ENCODE measurements at regions not wholly inside any gene's neighbourhood (a gene's known extent, or its start where the extent isn't known, plus 50 kb on each side); places are given as distances from the start of the nearest gene placed in this dataset.
"Not testable (repeated sequence)": the region's sequence is repeated elsewhere in the genome, so short reads cannot be mapped to it uniquely, and the experiment has no call there.

DNA sequence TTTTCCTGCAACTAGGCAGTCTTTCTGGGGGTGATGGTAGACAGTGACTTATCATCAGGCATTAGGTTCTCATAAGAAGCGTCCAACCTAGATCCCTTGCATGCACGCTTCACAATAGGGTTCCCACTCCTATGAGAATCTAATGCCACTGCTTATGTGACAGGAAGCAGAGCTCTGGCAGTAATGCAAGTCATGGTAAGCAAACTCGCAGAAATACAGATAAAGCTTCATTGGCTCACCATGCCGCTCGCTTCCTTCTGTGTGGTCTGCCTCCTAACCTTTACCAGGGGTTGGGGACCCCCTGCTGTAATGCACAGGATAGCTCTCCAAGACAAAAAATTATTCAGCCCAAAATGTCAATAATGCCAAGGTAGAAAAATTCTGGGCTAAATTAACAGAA lies 864.2 kb downstream of the TRHDE start:
- Histone ChIP-seq H3K4me1 (ENCODE audit: insufficient read depth, low read length, poor library complexity, severe bottlenecking) (no peaks in the 10 kb centered on the region), H3K79me2 (ENCODE audit: insufficient read depth, low read length) (no peaks in the 10 kb centered on the region), H3K27me3 (ENCODE audit: insufficient read depth, low read length, poor library complexity, severe bottlenecking) (no peaks in the 10 kb centered on the region), H3K9me2 (replicated peaks; ENCODE audit: low read depth, low read length) (no peaks in the 10 kb centered on the region), H3K4me2 (ENCODE audit: low read depth, low read length, poor library complexity, severe bottlenecking) (no peak overlapping the region), H4K20me1 (ENCODE audit: insufficient read depth, low read length, poor library complexity, severe bottlenecking) (no peaks in the 10 kb centered on the region), H3K9ac (ENCODE audit: low read depth, low read length, poor library complexity, severe bottlenecking) (no peak overlapping the region), H3F3A (ENCODE audit: low read depth) (no peaks in the 10 kb centered on the region), H3K36me3 (ENCODE audit: insufficient read depth, low read length) (no peaks in the 10 kb centered on the region), H3K9me3 (ENCODE audit: insufficient read depth, low read depth, low read length) (no peaks in the 10 kb centered on the region), H2AFZ (ENCODE audit: low read length) (no peak overlapping the region), H3K4me3 (ENCODE audit: low read length, poor library complexity, severe bottlenecking) (no peak overlapping the region)
- no peak for TF ChIP-seq CTCF (conservative IDR thresholded peaks at IDR 0.05; ENCODE audit: low read length)
- TF ChIP-seq EZH2phosphoT487 (IDR thresholded peaks at IDR 0.05; ENCODE audit: borderline replicate concordance) = no peak

- H3K4me1 ChIP-seq (ENCODE audit: insufficient read depth, low read length, poor library complexity, severe bottlenecking); H4K20me1 ChIP-seq (ENCODE audit: insufficient read depth, low read length, poor library complexity, severe bottlenecking); H3K4me3 ChIP-seq (ENCODE audit: low read length, poor library complexity, severe bottlenecking); H3K36me3 ChIP-seq (ENCODE audit: insufficient read depth, low read length); H2AFZ ChIP-seq (ENCODE audit: low read length); H3K9ac ChIP-seq (ENCODE audit: low read depth, low read length, poor library complexity, severe bottlenecking); H3K4me2 ChIP-seq (ENCODE audit: low read depth, low read length, poor library complexity, severe bottlenecking); H3K9me2 ChIP-seq (replicated peaks; ENCODE audit: low read depth, low read length); H3K79me2 ChIP-seq (ENCODE audit: insufficient read depth, low read length); H3K9me3 ChIP-seq (ENCODE audit: insufficient read depth, low read depth, low read length); H3K27me3 ChIP-seq (ENCODE audit: insufficient read depth, low read length, poor library complexity, severe bottlenecking); H3F3A ChIP-seq (ENCODE audit: low read depth): not testable (repeated sequence)
Measured at GRCh38 chr12:73139642-73140041, 867.5 kb downstream of the TRHDE start.

DNA sequence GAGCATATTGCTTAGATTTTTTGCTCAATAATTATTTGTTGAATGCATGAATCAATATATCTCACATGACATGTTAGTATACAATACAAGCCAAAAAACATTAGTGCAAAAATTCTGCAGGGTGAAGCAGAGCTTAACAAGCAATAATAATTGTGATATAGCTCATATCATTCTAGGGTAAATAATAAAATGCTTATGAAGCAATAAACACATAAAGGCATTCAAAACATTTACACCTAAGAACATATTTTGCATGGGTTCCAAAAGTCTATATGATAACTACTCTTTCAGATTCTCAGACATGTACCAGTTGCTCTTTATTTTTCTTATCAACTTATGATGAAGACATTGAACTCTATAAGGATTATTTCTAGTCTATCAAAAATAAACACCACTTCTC lies 886.2 kb downstream of the TRHDE start:
- H3K4me2 ChIP-seq (ENCODE audit: low read depth, low read length, poor library complexity, severe bottlenecking) = no peak overlapping the region
- TF ChIP-seq EZH2phosphoT487 (IDR thresholded peaks at IDR 0.05; ENCODE audit: borderline replicate concordance) = no peak
- no peak for TF ChIP-seq CTCF (conservative IDR thresholded peaks at IDR 0.05; ENCODE audit: low read length)

DNA sequence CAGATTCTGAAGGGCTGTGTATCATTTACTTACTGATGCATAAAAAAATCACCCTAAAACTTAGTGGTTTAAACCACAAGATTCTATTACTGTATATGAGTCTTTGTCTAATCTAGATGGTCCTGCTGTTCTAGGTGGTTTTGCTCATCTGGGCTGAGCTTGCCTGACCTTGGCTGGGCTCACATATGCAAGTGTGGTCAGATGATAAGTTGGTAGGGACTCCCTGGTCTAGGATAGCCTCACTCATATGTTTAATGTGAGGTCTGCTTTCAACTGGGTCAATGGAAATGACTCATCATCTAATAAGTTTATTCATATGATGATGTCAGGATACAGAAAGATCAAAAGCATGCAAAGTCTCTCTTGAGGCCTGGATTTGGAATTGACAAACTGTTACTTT lies 887.8 kb downstream of the TRHDE start:
- Histone ChIP-seq H2AFZ (ENCODE audit: low read length) (no peak overlapping the region), H3F3A (ENCODE audit: low read depth) (no peaks in the 10 kb centered on the region), H3K9ac (ENCODE audit: low read depth, low read length, poor library complexity, severe bottlenecking) (no peak overlapping the region), H3K36me3 (ENCODE audit: insufficient read depth, low read length) (no peaks in the 10 kb centered on the region), H3K4me2 (ENCODE audit: low read depth, low read length, poor library complexity, severe bottlenecking) (no peak overlapping the region), H3K9me3 (ENCODE audit: insufficient read depth, low read depth, low read length) (no peaks in the 10 kb centered on the region), H3K4me1 (ENCODE audit: insufficient read depth, low read length, poor library complexity, severe bottlenecking) (no peaks in the 10 kb centered on the region), H3K9me2 (replicated peaks; ENCODE audit: low read depth, low read length) (no peaks in the 10 kb centered on the region), H4K20me1 (ENCODE audit: insufficient read depth, low read length, poor library complexity, severe bottlenecking) (no peaks in the 10 kb centered on the region), H3K79me2 (ENCODE audit: insufficient read depth, low read length) (no peaks in the 10 kb centered on the region), H3K4me3 (ENCODE audit: low read length, poor library complexity, severe bottlenecking) (no peak overlapping the region), H3K27me3 (ENCODE audit: insufficient read depth, low read length, poor library complexity, severe bottlenecking) (no peaks in the 10 kb centered on the region)
- no peak for TF ChIP-seq CTCF (conservative IDR thresholded peaks at IDR 0.05; ENCODE audit: low read length)
- no peak for TF ChIP-seq EZH2phosphoT487 (IDR thresholded peaks at IDR 0.05; ENCODE audit: borderline replicate concordance)

More for the DNA sequence above, 886.2 kb downstream of the TRHDE start:
- no peaks in the 10 kb centered on the region for H4K20me1 ChIP-seq (ENCODE audit: insufficient read depth, low read length, poor library complexity, severe bottlenecking)
- H3K79me2 ChIP-seq (ENCODE audit: insufficient read depth, low read length) = no peaks in the 10 kb centered on the region
- H3F3A ChIP-seq (ENCODE audit: low read depth) = no peaks in the 10 kb centered on the region
- no peaks in the 10 kb centered on the region for H3K9me2 ChIP-seq (replicated peaks; ENCODE audit: low read depth, low read length)
- no peaks in the 10 kb centered on the region for H3K27me3 ChIP-seq (ENCODE audit: insufficient read depth, low read length, poor library complexity, severe bottlenecking)
- no peaks in the 10 kb centered on the region for H3K36me3 ChIP-seq (ENCODE audit: insufficient read depth, low read length)
- no peak overlapping the region for H3K4me3 ChIP-seq (ENCODE audit: low read length, poor library complexity, severe bottlenecking)
- H2AFZ ChIP-seq (ENCODE audit: low read length) = no peak overlapping the region
- H3K4me1 ChIP-seq (ENCODE audit: insufficient read depth, low read length, poor library complexity, severe bottlenecking) = no peaks in the 10 kb centered on the region
- H3K9ac ChIP-seq (ENCODE audit: low read depth, low read length, poor library complexity, severe bottlenecking) = no peak overlapping the region
- H3K9me3 ChIP-seq (ENCODE audit: insufficient read depth, low read depth, low read length) = no peaks in the 10 kb centered on the region

Data from Loucy (cell line).